Peyer's patch (tissue), 4 donors: ENCODE measurements at regions not wholly inside any gene's neighbourhood (a gene's known extent, or its start where the extent isn't known, plus 50 kb on each side); places are given as distances from the start of the nearest gene placed in this dataset.

Experiments used
- DNase-seq, 3 donors: peaks; one replicate each; pipeline ENCODE4 v3.0.0-alpha.2; 2017 to 2019
- H3K27ac ChIP-seq, 4 donors: fragments of 200-600 bp; sonication (generic); one replicate each; pipeline ENCODE4 v1.5.1; 2016 to 2019
- H3K27me3 ChIP-seq, 2 donors: fragments of 200-600 bp; sonication (generic); one replicate each; pipeline ENCODE4 v1.5.1; 2019
- H3K36me3 ChIP-seq, 3 donors: fragments of 200-600 bp; sonication (generic); one replicate each; pipeline ENCODE4 v1.5.1; 2016 to 2019
- H3K4me1 ChIP-seq, 4 donors: fragments of 200-600 bp; sonication (generic); one replicate each; pipeline ENCODE4 v1.5.1; 2016 to 2019
- H3K4me3 ChIP-seq, 4 donors: fragments of 200-600 bp; sonication (generic); 1 replicate in 3 of 4; 2 replicates in 1 of 4; pipeline ENCODE4 v1.5.1; 2016 to 2019; ENCODE audit warnings: mild to moderate bottlenecking in 1 of 4
- H3K9me3 ChIP-seq, 4 donors: fragments of 200-600 bp; sonication (generic); one replicate each; pipeline ENCODE4 v1.5.1; 2016 to 2019; ENCODE audit warnings: mild to moderate bottlenecking in 1 of 4
- POLR2A ChIP-seq, 2 donors: fragments of 450-650 bp; IDR thresholded peaks; one replicate each; pipeline ENCODE4 v1.5.1; 2017; ENCODE audit warnings: antibody characterized with exemption in 2 of 2, mild to moderate bottlenecking in 2 of 2, moderate library complexity in 2 of 2
- TF ChIP-seq, protein P1 (sequence below), 6 experiments: fragments of 450-650 bp in 4 of 6; fragments of 200-600 bp in 2 of 6; sonication (generic) in 1 of 6; IDR thresholded peaks; one replicate each; pipeline ENCODE4 v1.5.1; 2017 to 2019; ENCODE audit warnings: antibody characterized with exemption in 6 of 6, mild to moderate bottlenecking in 3 of 6, moderate library complexity in 1 of 6

DNA sequence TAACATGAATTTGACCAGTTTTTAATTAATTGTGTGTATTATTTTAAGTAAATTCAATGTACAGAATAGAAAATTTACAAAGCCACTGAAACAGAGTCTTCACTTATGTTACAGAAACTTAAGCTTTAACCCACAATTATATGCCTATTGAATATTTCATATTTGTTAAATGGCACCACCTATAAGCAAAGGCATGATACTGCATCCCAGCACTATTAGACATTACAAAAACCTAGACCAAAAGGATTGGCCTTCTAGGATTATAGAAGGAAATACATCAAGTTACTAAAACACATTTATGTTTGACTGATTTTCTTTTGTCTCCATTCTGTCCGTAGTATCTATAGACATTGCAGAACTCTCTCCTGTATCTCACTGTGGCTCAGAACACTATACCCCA lies 578.1 kb downstream of the AJAP1 start:
- Histone ChIP-seq H3K4me1 (no peaks in the 10 kb centered on the region), H3K9me3 (no peaks in the 10 kb centered on the region), H3K36me3 (no peaks in the 10 kb centered on the region), H3K27ac (no peak overlapping the region), H3K4me3 (no peak overlapping the region), H3K27me3 (peaks cover 0 to 3% of the 10 kb centered on the region in 2 donors)
- DNase-seq: no peak
- TF ChIP-seq POLR2A (IDR thresholded peaks at IDR 0.05): no peak
- TF ChIP-seq, protein P1, sequence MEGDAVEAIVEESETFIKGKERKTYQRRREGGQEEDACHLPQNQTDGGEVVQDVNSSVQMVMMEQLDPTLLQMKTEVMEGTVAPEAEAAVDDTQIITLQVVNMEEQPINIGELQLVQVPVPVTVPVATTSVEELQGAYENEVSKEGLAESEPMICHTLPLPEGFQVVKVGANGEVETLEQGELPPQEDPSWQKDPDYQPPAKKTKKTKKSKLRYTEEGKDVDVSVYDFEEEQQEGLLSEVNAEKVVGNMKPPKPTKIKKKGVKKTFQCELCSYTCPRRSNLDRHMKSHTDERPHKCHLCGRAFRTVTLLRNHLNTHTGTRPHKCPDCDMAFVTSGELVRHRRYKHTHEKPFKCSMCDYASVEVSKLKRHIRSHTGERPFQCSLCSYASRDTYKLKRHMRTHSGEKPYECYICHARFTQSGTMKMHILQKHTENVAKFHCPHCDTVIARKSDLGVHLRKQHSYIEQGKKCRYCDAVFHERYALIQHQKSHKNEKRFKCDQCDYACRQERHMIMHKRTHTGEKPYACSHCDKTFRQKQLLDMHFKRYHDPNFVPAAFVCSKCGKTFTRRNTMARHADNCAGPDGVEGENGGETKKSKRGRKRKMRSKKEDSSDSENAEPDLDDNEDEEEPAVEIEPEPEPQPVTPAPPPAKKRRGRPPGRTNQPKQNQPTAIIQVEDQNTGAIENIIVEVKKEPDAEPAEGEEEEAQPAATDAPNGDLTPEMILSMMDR (IDR thresholded peaks at IDR 0.05): no peak

DNA sequence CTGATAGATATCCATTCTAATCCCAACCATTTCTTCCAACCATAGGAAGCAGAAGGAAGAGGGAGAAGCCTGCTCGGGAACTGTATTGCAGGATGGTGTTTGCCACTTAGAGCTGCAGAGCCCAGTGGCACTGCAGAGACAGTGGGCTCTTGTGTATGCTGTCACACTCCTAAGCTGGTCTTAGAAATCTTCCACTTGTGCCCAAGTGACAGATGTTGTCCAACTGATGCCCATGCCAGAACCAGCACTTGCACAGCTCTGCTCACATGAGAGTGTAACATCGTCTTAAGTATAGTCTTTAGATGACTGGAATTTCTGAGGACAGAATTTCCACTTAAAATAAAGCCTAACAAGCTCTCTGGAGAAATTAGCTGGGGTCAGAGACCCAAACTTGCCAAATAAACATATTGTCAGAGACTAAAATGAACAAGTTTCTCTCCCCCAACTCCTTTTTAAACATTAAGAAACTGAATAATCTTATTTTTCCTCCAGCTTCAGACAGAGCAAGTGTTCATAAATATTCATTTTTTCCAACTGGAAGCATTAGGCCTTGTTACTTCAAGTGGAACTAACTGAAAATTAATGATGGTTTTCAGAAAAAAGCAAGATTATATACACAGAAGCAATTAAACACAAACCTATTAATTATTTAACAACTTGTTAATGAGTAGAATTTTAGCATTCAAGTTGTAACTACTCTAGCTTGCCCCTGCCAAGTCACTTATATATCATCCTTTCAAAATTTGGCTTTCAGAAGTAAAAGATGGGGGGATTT lies 577.3 kb downstream of the AJAP1 start:
- no peak overlapping the region for H3K4me3 ChIP-seq
- DNase-seq: no peak
- H3K27me3 ChIP-seq: peaks cover 0 to 3% of the 10 kb centered on the region in 2 donors

GRCh38 chr1:5227114-5227513 lies 572.7 kb downstream of the AJAP1 start:
- Histone ChIP-seq H3K4me1 (no peaks in the 10 kb centered on the region), H3K9me3 (no peaks in the 10 kb centered on the region), H3K27ac (no peak overlapping the region), H3K36me3 (no peaks in the 10 kb centered on the region), H3K27me3 (peaks cover 0 to 3% of the 10 kb centered on the region in 2 donors), H3K4me3 (no peak overlapping the region)
- TF ChIP-seq POLR2A (IDR thresholded peaks at IDR 0.05): no peak
- TF ChIP-seq, protein P1 (IDR thresholded peaks at IDR 0.05): no peak
- no peak for DNase-seq

More for the DNA sequence above, 577.3 kb downstream of the AJAP1 start:
- Histone ChIP-seq H3K27ac (no peak overlapping the region), H3K9me3 (no peaks in the 10 kb centered on the region), H3K36me3 (no peaks in the 10 kb centered on the region), H3K4me1 (no peaks in the 10 kb centered on the region)
- TF ChIP-seq, protein P1 (IDR thresholded peaks at IDR 0.05): no peak
- no peak for TF ChIP-seq POLR2A (IDR thresholded peaks at IDR 0.05)

DNA sequence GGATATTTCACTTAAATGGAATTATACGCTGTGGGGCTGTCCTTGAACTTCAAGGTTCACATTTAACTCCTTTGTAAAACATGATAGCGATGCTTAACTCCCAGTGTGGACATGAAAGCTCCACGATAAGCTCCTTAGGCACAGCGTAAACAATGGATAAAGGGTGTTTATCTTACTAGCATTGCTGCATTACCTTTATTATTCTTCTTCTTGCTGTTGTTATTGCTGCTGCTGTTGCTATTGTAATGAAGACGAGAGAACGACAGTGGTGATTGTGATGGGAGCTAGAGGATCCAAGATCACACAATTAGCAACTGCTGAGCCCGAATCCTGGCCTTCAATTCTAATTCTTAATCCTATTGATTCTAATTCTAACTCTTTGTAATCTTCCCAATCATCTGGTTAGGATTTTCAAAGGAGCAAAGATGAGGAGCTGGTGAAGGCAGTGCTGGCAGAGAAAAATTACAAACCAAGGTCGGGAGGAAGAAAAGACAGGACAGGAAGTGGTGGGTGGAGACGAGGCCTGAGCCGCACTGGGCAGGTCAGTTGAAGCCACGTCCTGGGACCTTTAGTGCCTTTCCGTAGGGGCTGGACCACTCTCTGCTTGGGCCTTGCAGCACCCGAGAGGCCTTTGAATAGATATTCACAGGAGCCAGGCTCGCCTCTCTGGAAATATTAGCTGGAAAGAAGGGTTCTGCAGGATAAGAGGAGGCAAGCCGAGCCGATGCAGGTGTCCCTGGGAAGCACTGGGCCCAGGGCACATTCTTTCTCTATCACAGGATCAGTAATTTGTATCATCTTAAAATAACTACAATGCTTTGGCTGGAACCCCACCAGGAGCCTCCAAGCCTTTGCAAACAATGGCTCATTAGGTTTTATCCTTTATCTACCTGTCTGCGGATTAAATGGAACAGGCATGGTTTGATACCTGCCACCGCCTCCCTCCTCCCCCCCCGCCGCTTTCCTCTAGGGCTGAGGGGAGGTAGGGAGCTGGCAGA lies 571.6 kb downstream of the AJAP1 start:
- TF ChIP-seq, protein P1 (IDR thresholded peaks at IDR 0.05): no peak
- no peak for TF ChIP-seq POLR2A (IDR thresholded peaks at IDR 0.05)

GRCh38 chr1:5223206-5223605 lies 568.8 kb downstream of the AJAP1 start:
- no peaks in the 10 kb centered on the region for H3K4me1 ChIP-seq
- no peak overlapping the region for H3K27ac ChIP-seq
- H3K4me3 ChIP-seq: no peak overlapping the region
- TF ChIP-seq, protein P1 (IDR thresholded peaks at IDR 0.05): no peak
- TF ChIP-seq POLR2A (IDR thresholded peaks at IDR 0.05): no peak
- H3K27me3 ChIP-seq: no peaks in the 10 kb centered on the region
- no peaks in the 10 kb centered on the region for H3K36me3 ChIP-seq
- H3K9me3 ChIP-seq: no peaks in the 10 kb centered on the region
- DNase-seq: no peak

More for the DNA sequence above, 571.6 kb downstream of the AJAP1 start:
- no peak overlapping the region for H3K27ac ChIP-seq
- H3K36me3 ChIP-seq: no peaks in the 10 kb centered on the region
- H3K27me3 ChIP-seq: no peaks in the 10 kb centered on the region
- DNase-seq: no peak
- H3K9me3 ChIP-seq: no peaks in the 10 kb centered on the region
- H3K4me3 ChIP-seq: no peak overlapping the region
- H3K4me1 ChIP-seq: no peaks in the 10 kb centered on the region
